Erythroblast (primary cell): ENCODE measurements at regions not wholly inside any gene's neighbourhood (a gene's known extent, or its start where the extent isn't known, plus 50 kb on each side); places are given as distances from the start of the nearest gene placed in this dataset.

Experiments
- DNase-seq, 2 experiments: peaks; one replicate each; lab custom pipeline; 2025; lab: John Stamatoyannopoulos, UW
- GATA1 ChIP-seq: IDR thresholded peaks from 2 replicates; pipeline ENCODE4 v1.6.1; 2011; ENCODE audit warnings: low read depth, mild to moderate bottlenecking, control low read depth, low read length, moderate library complexity
- POLR2A ChIP-seq: IDR thresholded peaks from 2 replicates; pipeline ENCODE4 v1.6.1; 2011; ENCODE audit warnings: mild to moderate bottlenecking, low read length

GRCh38 chr1:188302746-188303145 is 1474.0 kb downstream of the PLA2G4A start:
- TF ChIP-seq GATA1 = no peak
- no peak for TF ChIP-seq POLR2A
- DNase-seq = no peak

GRCh38 chr1:188314557-188315137 is 1485.9 kb downstream of the PLA2G4A start:
- no peak for DNase-seq
- no peak for TF ChIP-seq GATA1

- no peak for TF ChIP-seq POLR2A
- no peak for TF ChIP-seq GATA1
- no peak for DNase-seq
Measured at GRCh38 chr1:188317894-188318293, 1489.1 kb downstream of the PLA2G4A start.

GRCh38 chr1:188325211-188325610 is 1496.5 kb downstream of the PLA2G4A start:
- DNase-seq = no peak
- TF ChIP-seq GATA1 (no peak), POLR2A (no peak)

GRCh38 chr1:188343914-188344313 is 1515.2 kb downstream of the PLA2G4A start:
- TF ChIP-seq POLR2A (no peak), GATA1 (no peak)
- DNase-seq = no peak

- TF ChIP-seq GATA1 (no peak), POLR2A (no peak)
- no peak for DNase-seq
Measured at GRCh38 chr1:188350104-188350503, 1521.4 kb downstream of the PLA2G4A start.

- TF ChIP-seq POLR2A (no peak), GATA1 (no peak)
Measured at GRCh38 chr1:188355082-188355481, 1526.3 kb downstream of the PLA2G4A start.

GRCh38 chr1:188355847-188356246 is 1527.1 kb downstream of the PLA2G4A start:
- TF ChIP-seq POLR2A (no peak), GATA1 (no peak)
- no peak for DNase-seq

More at GRCh38 chr1:188355082-188355481, 1526.3 kb downstream of the PLA2G4A start:
- DNase-seq = no peak

GRCh38 chr1:188359315-188359714 is 1530.6 kb downstream of the PLA2G4A start:
- no peak for TF ChIP-seq POLR2A
- TF ChIP-seq GATA1 = no peak
- DNase-seq = no peak

GRCh38 chr1:188363943-188364342 is 1535.2 kb downstream of the PLA2G4A start:
- DNase-seq = no peak
- no peak for TF ChIP-seq GATA1
- no peak for TF ChIP-seq POLR2A

GRCh38 chr1:188364927-188365449 is 1536.2 kb downstream of the PLA2G4A start:
- no peak for DNase-seq
- TF ChIP-seq GATA1 = no peak
- no peak for TF ChIP-seq POLR2A

- TF ChIP-seq POLR2A (no peak), GATA1 (no peak)
- DNase-seq = no peak
Measured at GRCh38 chr1:188365874-188366273, 1537.1 kb downstream of the PLA2G4A start.

- TF ChIP-seq POLR2A (no peak), GATA1 (no peak)
- DNase-seq = no peak
Measured at GRCh38 chr1:188367661-188368060, 1538.9 kb downstream of the PLA2G4A start.

GRCh38 chr1:188371295-188371806 is 1542.6 kb downstream of the PLA2G4A start:
- no peak for TF ChIP-seq POLR2A
- no peak for TF ChIP-seq GATA1
- no peak for DNase-seq

GRCh38 chr1:188372821-188373220 is 1544.1 kb downstream of the PLA2G4A start:
- no peak for TF ChIP-seq POLR2A
- no peak for TF ChIP-seq GATA1
- no peak for DNase-seq
